ENCODE measurements at regions not wholly inside any gene's neighbourhood (a gene's known extent, or its start where the extent isn't known, plus 50 kb on each side); places are given as distances from the start of the nearest gene placed in this dataset.

DNA sequence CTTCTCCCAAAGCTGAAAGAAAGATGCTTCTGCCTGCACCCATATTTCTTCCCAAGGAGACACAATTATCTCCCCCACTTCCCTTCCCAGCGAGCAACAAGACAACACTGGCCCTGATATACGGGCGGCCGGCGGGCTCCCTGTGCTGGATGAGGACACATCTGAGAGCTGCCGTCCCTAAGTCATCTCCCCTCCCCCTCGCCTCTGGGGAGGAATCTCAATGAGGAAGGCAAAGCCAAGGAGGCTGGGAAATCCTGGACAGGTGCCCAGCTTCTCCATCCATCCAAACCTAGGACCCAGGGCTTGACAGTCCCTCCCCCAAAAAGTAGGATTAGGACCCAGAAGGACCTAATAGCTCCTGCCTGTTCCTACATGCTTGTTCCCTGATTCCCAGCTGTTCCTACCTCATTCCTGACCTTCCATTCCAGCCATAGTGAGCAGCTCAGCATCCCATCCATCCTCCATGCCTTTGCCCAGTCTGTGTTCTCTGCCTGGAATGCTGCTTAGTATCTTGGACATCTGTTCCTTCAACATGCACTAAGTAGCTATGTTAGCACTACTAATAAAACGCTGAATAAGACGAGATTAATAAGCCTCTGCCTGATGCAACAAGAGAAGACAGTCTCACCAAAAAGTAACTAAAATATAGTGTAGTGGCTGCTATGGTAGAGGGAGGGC is 167.9 kb downstream of the CCT6B start:
- TF ChIP-seq, protein P1, sequence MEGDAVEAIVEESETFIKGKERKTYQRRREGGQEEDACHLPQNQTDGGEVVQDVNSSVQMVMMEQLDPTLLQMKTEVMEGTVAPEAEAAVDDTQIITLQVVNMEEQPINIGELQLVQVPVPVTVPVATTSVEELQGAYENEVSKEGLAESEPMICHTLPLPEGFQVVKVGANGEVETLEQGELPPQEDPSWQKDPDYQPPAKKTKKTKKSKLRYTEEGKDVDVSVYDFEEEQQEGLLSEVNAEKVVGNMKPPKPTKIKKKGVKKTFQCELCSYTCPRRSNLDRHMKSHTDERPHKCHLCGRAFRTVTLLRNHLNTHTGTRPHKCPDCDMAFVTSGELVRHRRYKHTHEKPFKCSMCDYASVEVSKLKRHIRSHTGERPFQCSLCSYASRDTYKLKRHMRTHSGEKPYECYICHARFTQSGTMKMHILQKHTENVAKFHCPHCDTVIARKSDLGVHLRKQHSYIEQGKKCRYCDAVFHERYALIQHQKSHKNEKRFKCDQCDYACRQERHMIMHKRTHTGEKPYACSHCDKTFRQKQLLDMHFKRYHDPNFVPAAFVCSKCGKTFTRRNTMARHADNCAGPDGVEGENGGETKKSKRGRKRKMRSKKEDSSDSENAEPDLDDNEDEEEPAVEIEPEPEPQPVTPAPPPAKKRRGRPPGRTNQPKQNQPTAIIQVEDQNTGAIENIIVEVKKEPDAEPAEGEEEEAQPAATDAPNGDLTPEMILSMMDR (IDR thresholded peaks at IDR 0.05): no peak
- no peak for TF ChIP-seq POLR2A (IDR thresholded peaks at IDR 0.05)
- Histone ChIP-seq H3K9me3 (replicated peaks in 1 of 3) (no peaks in the 10 kb centered on the region), H3K4me1 (replicated peaks in 1 of 2) (no peaks in the 10 kb centered on the region), H3K4me3 (no peak overlapping the region), H3K27ac (no peak overlapping the region), H3K27me3 (no peaks in the 10 kb centered on the region), H3K36me3 (replicated peaks in 1 of 2) (no peaks in the 10 kb centered on the region)
- WGBS, 4 donors: 33 to 50% (median 43%) methylated on average over 7 to 9 of the region's 9 CpGs
- intact Hi-C loops (cut with DNase I): no loop called here
- no peak for DNase-seq

DNA sequence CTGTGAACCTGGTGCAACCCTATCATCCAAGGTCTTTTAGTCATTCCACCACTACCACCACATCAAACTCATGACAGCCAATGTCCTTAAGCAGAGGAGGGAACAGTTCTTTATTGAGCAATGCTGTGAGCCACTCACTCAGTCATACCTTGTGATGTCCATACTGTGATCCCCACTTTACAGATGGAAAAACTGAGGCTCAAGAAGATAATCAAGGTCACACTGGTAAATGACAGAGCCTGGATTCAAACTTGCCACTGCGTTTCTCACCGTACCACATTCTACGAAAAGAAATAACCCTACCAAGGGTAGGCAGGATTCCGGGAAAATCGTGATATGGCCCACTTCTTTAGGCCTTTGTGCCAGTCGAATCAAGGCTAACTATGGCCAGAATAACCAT is 172.6 kb downstream of the CCT6B start:
- Histone ChIP-seq H3K9me3 (replicated peaks in 1 of 3) (no peaks in the 10 kb centered on the region), H3K27ac (no peak overlapping the region), H3K36me3 (replicated peaks in 1 of 2) (no peaks in the 10 kb centered on the region), H3K4me3 (no peak overlapping the region), H3K4me1 (replicated peaks in 1 of 2) (no peaks in the 10 kb centered on the region), H3K27me3 (no peaks in the 10 kb centered on the region)
- DNase-seq: no peak
- intact Hi-C loops (cut with DNase I): no loop called here
- TF ChIP-seq, protein P1 (IDR thresholded peaks at IDR 0.05): no peak
- TF ChIP-seq POLR2A (IDR thresholded peaks at IDR 0.05): no peak
- 85 to 92% (median 90%) methylated on average over 6 of the region's 6 CpGs for WGBS, 4 donors

DNA sequence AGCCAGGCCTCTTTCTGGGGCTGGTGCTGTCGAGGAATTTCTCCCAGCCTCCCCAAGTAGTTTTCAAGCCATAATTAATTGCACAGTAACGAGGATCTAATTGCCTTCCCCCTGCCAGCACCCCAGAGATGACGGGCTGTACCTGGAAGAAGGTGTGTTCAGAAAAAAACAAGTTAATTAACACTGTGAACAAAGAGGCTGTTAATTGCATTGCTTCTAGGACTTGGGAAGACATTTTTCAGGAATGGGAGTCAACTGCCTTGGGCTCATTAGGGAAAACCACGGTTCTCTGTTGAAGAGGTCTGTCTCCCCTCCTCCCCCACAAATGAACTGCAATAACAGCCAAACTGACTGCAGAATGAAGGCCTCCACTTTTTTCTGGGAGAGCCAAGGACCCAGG is 176.7 kb downstream of the CCT6B start:
- Histone ChIP-seq H3K36me3 (replicated peaks in 1 of 2) (no peaks in the 10 kb centered on the region), H3K4me3 (no peak overlapping the region), H3K9me3 (replicated peaks in 1 of 3) (no peaks in the 10 kb centered on the region), H3K27ac (no peak overlapping the region), H3K27me3 (no peaks in the 10 kb centered on the region), H3K4me1 (replicated peaks in 1 of 2) (no peaks in the 10 kb centered on the region)
- no peak for DNase-seq
- 54 to 59% (median 55%) methylated on average over 4 of the region's 4 CpGs for WGBS, 4 donors
- intact Hi-C loops (cut with DNase I): no loop called here
- TF ChIP-seq, protein P1 (IDR thresholded peaks at IDR 0.05): no peak
- no peak for TF ChIP-seq POLR2A (IDR thresholded peaks at IDR 0.05)

DNA sequence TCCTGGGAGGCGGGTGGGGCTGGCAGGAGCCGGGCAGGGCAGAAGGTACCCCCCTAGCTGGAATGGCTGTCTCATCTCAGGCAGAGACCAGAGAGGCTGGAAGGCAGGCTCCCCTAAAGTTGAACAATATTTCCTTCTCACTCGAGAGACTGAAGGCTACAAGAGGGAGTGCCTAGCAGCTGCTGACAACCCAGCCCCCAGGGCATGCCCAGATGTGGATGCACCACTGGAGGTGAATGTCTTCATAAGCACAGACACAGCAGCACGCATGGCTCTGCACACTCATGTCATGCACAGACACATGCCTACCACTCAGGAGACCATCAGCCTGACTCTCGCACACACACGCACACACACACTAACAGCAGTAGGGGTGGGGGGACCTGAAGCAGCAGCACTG is 179.0 kb downstream of the CCT6B start:
- 81 to 90% (median 84%) methylated on average over 6 of the region's 6 CpGs for WGBS, 4 donors
- H3K27me3 ChIP-seq: no peaks in the 10 kb centered on the region
- H3K9me3 ChIP-seq (replicated peaks in 1 of 3): no peaks in the 10 kb centered on the region
- TF ChIP-seq, protein P1 (IDR thresholded peaks at IDR 0.05): no peak
- TF ChIP-seq POLR2A (IDR thresholded peaks at IDR 0.05): no peak
- DNase-seq: no peak
- no peak overlapping the region for H3K4me3 ChIP-seq
- H3K4me1 ChIP-seq (replicated peaks in 1 of 2): no peaks in the 10 kb centered on the region
- intact Hi-C loops (cut with DNase I): no loop called here
- H3K36me3 ChIP-seq (replicated peaks in 1 of 2): no peaks in the 10 kb centered on the region
- no peak overlapping the region for H3K27ac ChIP-seq
